Endodermal cell (in vitro differentiated cells): ENCODE measurements at regions not wholly inside any gene's neighbourhood (a gene's known extent, or its start where the extent isn't known, plus 50 kb on each side); places are given as distances from the start of the nearest gene placed in this dataset.

Experiments
- DNase-seq: peaks from one replicate; pipeline ENCODE4 v3.0.0-alpha.2; 2017
- H3K27ac ChIP-seq: 2 replicates; pipeline ENCODE4 v1.5.1; 2013; ENCODE audit warnings: mild to moderate bottlenecking, low read depth, low read length, moderate library complexity
- H3K27me3 ChIP-seq: 2 replicates; pipeline ENCODE4 v1.6.1; 2013; ENCODE audit warnings: mild to moderate bottlenecking, low read length, moderate library complexity; ENCODE audit not compliant: insufficient read depth, control insufficient read depth, poor library complexity, severe bottlenecking
- H3K36me3 ChIP-seq: 2 replicates; pipeline ENCODE4 v1.7.0; 2013; ENCODE audit warnings: mild to moderate bottlenecking, low read length, moderate library complexity; ENCODE audit not compliant: control insufficient read depth, insufficient read depth
- H3K4me1 ChIP-seq: one replicate; pipeline ENCODE4 v1.7.0; 2013; ENCODE audit warnings: low read length; ENCODE audit not compliant: control insufficient read depth, insufficient read depth
- H3K4me3 ChIP-seq: 2 replicates; pipeline ENCODE4 v1.5.1; 2013; ENCODE audit warnings: mild to moderate bottlenecking, low read length, moderate library complexity
- H3K9ac ChIP-seq: 2 replicates; pipeline ENCODE4 v1.6.1; 2013; ENCODE audit warnings: mild to moderate bottlenecking, low read length, moderate library complexity; ENCODE audit not compliant: poor library complexity, severe bottlenecking; ENCODE audit errors: extremely low read depth
- H3K9me3 ChIP-seq: 2 replicates; pipeline ENCODE4 v1.6.1; 2013; ENCODE audit warnings: mild to moderate bottlenecking, low read length, moderate library complexity; ENCODE audit not compliant: control insufficient read depth
- H3K27ac Mint-ChIP-seq: 2 replicates; pipeline ENCODE4 v1.8.0; 2020; ENCODE audit warnings: mixed read lengths
- H3K27me3 Mint-ChIP-seq: 2 replicates; pipeline ENCODE4 v1.8.0; 2021; ENCODE audit warnings: mild to moderate bottlenecking, mixed read lengths; ENCODE audit not compliant: insufficient read depth
- H3K36me3 Mint-ChIP-seq: 2 replicates; pipeline ENCODE4 v1.8.0; 2020; ENCODE audit warnings: low read depth, mixed read lengths
- H3K4me1 Mint-ChIP-seq: 2 replicates; pipeline ENCODE4 v1.8.0; 2020; ENCODE audit warnings: mixed read lengths
- H3K4me3 Mint-ChIP-seq: 2 replicates; pipeline ENCODE4 v1.8.0; 2020; ENCODE audit warnings: mild to moderate bottlenecking, moderate library complexity, mixed read lengths
- H3K9me3 Mint-ChIP-seq: 2 replicates; pipeline ENCODE4 v1.8.0; 2020; ENCODE audit warnings: mild to moderate bottlenecking, mixed read lengths
- CTCF ChIP-seq: fragments of 200-600 bp; sonication (generic); conservative IDR thresholded peaks from 2 replicates; pipeline ENCODE4 v1.5.0; 2021; ENCODE audit warnings: antibody characterized with exemption, mild to moderate bottlenecking
- WGBS, 2 experiments: methylation state at CpG; one replicate each; pipeline versions ENCODE4 v1.1.5 to v1.1.7; 2013; ENCODE audit warnings: missing lambda C conversion rate in 2 of 2, mixed read lengths in 1 of 2; ENCODE audit not compliant: insufficient coverage in 1 of 2, insufficient read length in 1 of 2; 5-methylcytosine and 5-hydroxymethylcytosine counted together

GRCh38 chr12:75833268-75833667 lies 198.3 kb downstream of the PHLDA1 start:
- H3K36me3 ChIP-seq = no peaks in the 10 kb centered on the region
- H3K4me3 ChIP-seq = no peak overlapping the region
- H3K27me3 ChIP-seq = no peaks in the 10 kb centered on the region
- WGBS, 2 experiments = 68% methylated on average over 2 of the region's 3 CpGs; no CpG with 5 or more reads in 1 of the 2 experiments
- Mint-ChIP-seq H3K27me3 (no peaks in the 10 kb centered on the region), H3K4me3 (no peak overlapping the region), H3K4me1 (no peaks in the 10 kb centered on the region), H3K9me3 (no peaks in the 10 kb centered on the region), H3K27ac (no peak overlapping the region), H3K36me3 (no peaks in the 10 kb centered on the region)
- DNase-seq = no peak
- no peak for TF ChIP-seq CTCF
- no peaks in the 10 kb centered on the region for H3K4me1 ChIP-seq
- no peaks in the 10 kb centered on the region for H3K9me3 ChIP-seq
- H3K9ac ChIP-seq = no peak overlapping the region
- no peak overlapping the region for H3K27ac ChIP-seq

GRCh38 chr12:75831402-75831801 lies 200.2 kb downstream of the PHLDA1 start:
- H3K4me3 ChIP-seq = no peak overlapping the region
- H3K9ac ChIP-seq = no peak overlapping the region
- no peak for TF ChIP-seq CTCF
- Mint-ChIP-seq H3K4me1 (no peaks in the 10 kb centered on the region), H3K4me3 (no peak overlapping the region), H3K36me3 (no peaks in the 10 kb centered on the region), H3K27ac (no peak overlapping the region), H3K27me3 (no peaks in the 10 kb centered on the region), H3K9me3 (no peaks in the 10 kb centered on the region)
- no peaks in the 10 kb centered on the region for H3K36me3 ChIP-seq
- H3K27me3 ChIP-seq = no peaks in the 10 kb centered on the region
- no peaks in the 10 kb centered on the region for H3K9me3 ChIP-seq
- WGBS, 2 experiments = 94 to 95% methylated on average over 2 of the region's 2 CpGs
- no peaks in the 10 kb centered on the region for H3K4me1 ChIP-seq
- DNase-seq = no peak
- H3K27ac ChIP-seq = no peak overlapping the region

- Histone ChIP-seq H3K9ac (no peak overlapping the region), H3K27me3 (no peaks in the 10 kb centered on the region), H3K4me1 (no peaks in the 10 kb centered on the region), H3K9me3 (no peaks in the 10 kb centered on the region), H3K27ac (no peak overlapping the region), H3K4me3 (no peak overlapping the region), H3K36me3 (no peaks in the 10 kb centered on the region)
- H3K9me3 Mint-ChIP-seq = no peaks in the 10 kb centered on the region
- H3K36me3 Mint-ChIP-seq = no peaks in the 10 kb centered on the region
- H3K4me3 Mint-ChIP-seq = no peak overlapping the region
- no peak for TF ChIP-seq CTCF
- no peaks in the 10 kb centered on the region for H3K27me3 Mint-ChIP-seq
- WGBS, 2 experiments = 96 to 100% methylated on average over 3 of the region's 3 CpGs
- H3K27ac Mint-ChIP-seq = no peak overlapping the region
- H3K4me1 Mint-ChIP-seq = no peaks in the 10 kb centered on the region
- no peak for DNase-seq
Observed at GRCh38 chr12:75827061-75827460, 204.5 kb downstream of the PHLDA1 start.
